Neuronal stem cell (in vitro differentiated cells): ENCODE measurements at regions not wholly inside any gene's neighbourhood (a gene's known extent, or its start where the extent isn't known, plus 50 kb on each side); places are given as distances from the start of the nearest gene placed in this dataset. TPM values are rescaled to one million over a fixed set of nuclear protein-coding genes. Genes with fewer than 3 reads are reported as not detected.

ENCODE experiments used
- DNase-seq: peaks from one replicate; pipeline ENCODE4 v3.0.0-alpha.2; 2013; ENCODE audit warnings: low spot score
- H2AFZ ChIP-seq: one replicate; pipeline ENCODE4 v1.6.1; 2013; ENCODE audit warnings: mild to moderate bottlenecking, low read length, inconsistent platforms
- H2AK5ac ChIP-seq: 2 replicates; pipeline ENCODE4 v1.6.1; 2013; ENCODE audit warnings: low read depth, mild to moderate bottlenecking, inconsistent platforms, low read length, moderate library complexity, mixed read lengths
- H2BK120ac ChIP-seq: 2 replicates; pipeline ENCODE4 v1.6.1; 2013; ENCODE audit warnings: low read depth, mild to moderate bottlenecking, inconsistent platforms, low read length, moderate library complexity, mixed read lengths
- H2BK12ac ChIP-seq: one replicate; pipeline ENCODE4 v1.6.1; 2013; ENCODE audit warnings: low read length, inconsistent platforms
- H2BK15ac ChIP-seq: 2 replicates; pipeline ENCODE4 v1.6.1; 2013; ENCODE audit warnings: mild to moderate bottlenecking, low read length, inconsistent platforms, mixed read lengths
- H2BK5ac ChIP-seq: one replicate; pipeline ENCODE4 v1.6.1; 2013; ENCODE audit warnings: inconsistent platforms, mild to moderate bottlenecking, low read length, moderate library complexity
- H3K14ac ChIP-seq: one replicate; pipeline ENCODE4 v1.6.1; 2013; ENCODE audit warnings: low read length, inconsistent platforms
- H3K18ac ChIP-seq: 2 replicates; pipeline ENCODE4 v1.6.1; 2013; ENCODE audit warnings: low read length, inconsistent platforms
- H3K23ac ChIP-seq: 2 replicates; pipeline ENCODE4 v1.6.1; 2013; ENCODE audit warnings: low read depth, mild to moderate bottlenecking, mixed read lengths, low read length, inconsistent platforms; ENCODE audit not compliant: poor library complexity
- H3K27ac ChIP-seq: replicated peaks from 3 replicates; pipeline ENCODE4 v1.5.1; 2013; ENCODE audit warnings: low read length, inconsistent platforms
- H3K27me3 ChIP-seq, 3 experiments: 2 replicates each; pipeline ENCODE4 v1.6.1; 2013; ENCODE audit warnings: low read length in 3 of 3, mild to moderate bottlenecking in 2 of 3, inconsistent platforms in 1 of 3, low read depth in 1 of 3, mixed read lengths in 1 of 3, moderate library complexity in 1 of 3; ENCODE audit not compliant: control insufficient read depth in 3 of 3, insufficient read depth in 3 of 3
- H3K36me3 ChIP-seq, 2 donors: replicated peaks in 1 of 2; 2 replicates each; pipeline ENCODE4 v1.6.1; 2013; ENCODE audit warnings: low read length in 2 of 2; ENCODE audit not compliant: control insufficient read depth in 2 of 2, insufficient read depth in 2 of 2
- H3K4ac ChIP-seq: 2 replicates; pipeline ENCODE4 v1.6.1; 2013; ENCODE audit warnings: inconsistent platforms, mild to moderate bottlenecking, low read length, moderate library complexity
- H3K4me1 ChIP-seq, 2 donors: 1 replicate in 1 of 2; 2 replicates in 1 of 2; pipeline ENCODE4 v1.6.1; 2013; ENCODE audit warnings: low read length in 2 of 2, low read depth in 1 of 2; ENCODE audit not compliant: control insufficient read depth in 2 of 2, insufficient read depth in 1 of 2
- H3K4me2 ChIP-seq: one replicate; pipeline ENCODE4 v1.6.1; 2013; ENCODE audit warnings: mild to moderate bottlenecking, low read length, inconsistent platforms; ENCODE audit not compliant: insufficient read depth, poor library complexity, severe bottlenecking
- H3K4me3 ChIP-seq, 2 donors: 2 replicates each; pipeline ENCODE4 v1.5.1; 2013; ENCODE audit warnings: low read length in 2 of 2, mild to moderate bottlenecking in 2 of 2, inconsistent platforms in 1 of 2, moderate library complexity in 1 of 2
- H3K79me1 ChIP-seq: one replicate; pipeline ENCODE4 v1.6.1; 2013; ENCODE audit warnings: low read depth, mild to moderate bottlenecking, inconsistent platforms, low read length, moderate library complexity
- H3K9ac ChIP-seq: one replicate; pipeline ENCODE4 v1.6.1; 2013; ENCODE audit warnings: mild to moderate bottlenecking, low read depth, low read length, inconsistent platforms; ENCODE audit not compliant: poor library complexity
- H3K9me3 ChIP-seq, 2 donors: replicated peaks in 1 of 2; 2 replicates each; pipeline versions ENCODE3 to v1.6.1; 2013; ENCODE audit warnings: low read length in 2 of 2, mild to moderate bottlenecking in 2 of 2, inconsistent platforms in 1 of 2, low read depth in 1 of 2, mixed read lengths in 1 of 2, moderate library complexity in 1 of 2; ENCODE audit not compliant: control insufficient read depth in 2 of 2, insufficient read depth in 1 of 2
- H4K8ac ChIP-seq: one replicate; pipeline ENCODE4 v1.6.1; 2013; ENCODE audit warnings: low read depth, mild to moderate bottlenecking, inconsistent platforms, low read length, moderate library complexity
- H4K91ac ChIP-seq: one replicate; pipeline ENCODE4 v1.6.1; 2013; ENCODE audit warnings: low read length, low read depth, mild to moderate bottlenecking, inconsistent platforms; ENCODE audit not compliant: poor library complexity
- WGBS, 2 donors: extraction: QIAGEN DNeasy Blood & Tissue Kit; methylation state at CpG; one replicate each; pipeline ENCODE4 v1.1.7; 2013; ENCODE audit warnings: missing lambda C conversion rate in 2 of 2, mixed read lengths in 1 of 2; ENCODE audit not compliant: insufficient read length in 2 of 2, insufficient replicate concordance in 1 of 2; ENCODE audit errors: extremely low coverage in 2 of 2; 5-methylcytosine and 5-hydroxymethylcytosine counted together
- small RNA-seq: library from polyadenylated mRNA; stranded (forward); fragments of <200 nt; extraction: miRNeasy Mini kit (QIAGEN cat#:217004); gene quantifications from one replicate; pipeline ENCODE3, GENCODE V24; 2013; ENCODE audit not compliant: insufficient read depth

GRCh38 chr17:28268610-28269313 is 50.2 kb upstream of the TMEM97 start:
- no peak overlapping the region for H3K14ac ChIP-seq
- H3K4ac ChIP-seq: no peak overlapping the region
- no peak overlapping the region for H2AK5ac ChIP-seq
- no peak overlapping the region for H2BK12ac ChIP-seq
- no peak overlapping the region for H2BK120ac ChIP-seq
- WGBS, 2 donors: no CpG with 5 or more reads among the region's 10 CpGs
- H2BK15ac ChIP-seq: no peak overlapping the region
- no peak overlapping the region for H3K9ac ChIP-seq
- no peak overlapping the region for H2BK5ac ChIP-seq
- H3K18ac ChIP-seq: no peak overlapping the region
- no peaks in the 10 kb centered on the region for H3K27me3 ChIP-seq
- no peak overlapping the region for H4K8ac ChIP-seq
- no peak for DNase-seq
- H3K4me2 ChIP-seq: no peak overlapping the region
- H3K4me3 ChIP-seq: no peak overlapping the region
- no peaks in the 10 kb centered on the region for H3K36me3 ChIP-seq
- no peak overlapping the region for H3K23ac ChIP-seq
- H3K27ac ChIP-seq: no peak overlapping the region
- no peaks in the 10 kb centered on the region for H3K79me1 ChIP-seq
- no peak overlapping the region for H2AFZ ChIP-seq
- H3K4me1 ChIP-seq: peaks cover 0 to under 1% of the 10 kb centered on the region in 2 donors
- peaks cover 0 to 8% of the 10 kb centered on the region in 2 donors for H3K9me3 ChIP-seq
- no peak overlapping the region for H4K91ac ChIP-seq

Small RNA genes in the stretch of these regions (small RNA-seq; reads per million reads assigned to genes)
- gene AC061975.2: not detected
